Type B pancreatic cell (in vitro differentiated cells): ENCODE measurements at regions not wholly inside any gene's neighbourhood (a gene's known extent, or its start where the extent isn't known, plus 50 kb on each side); places are given as distances from the start of the nearest gene placed in this dataset.
"Not testable (repeated sequence)": the region's sequence is repeated elsewhere in the genome, so short reads cannot be mapped to it uniquely, and the experiment has no call there.

Experiments used
- DNase-seq: peaks from one replicate; pipeline ENCODE4 v3.0.0; 2021; ENCODE audit warnings: mixed read lengths; ENCODE audit not compliant: unreplicated experiment; ENCODE audit errors: extremely low spot score
- H3K27ac Mint-ChIP-seq: 2 replicates; pipeline ENCODE4 v1.8.0; 2021; ENCODE audit warnings: mild to moderate bottlenecking, mixed read lengths
- H3K27me3 Mint-ChIP-seq: 2 replicates; pipeline ENCODE4 v1.8.0; 2021; ENCODE audit warnings: mixed read lengths
- H3K36me3 Mint-ChIP-seq: 2 replicates; pipeline ENCODE4 v1.8.0; 2021; ENCODE audit warnings: mixed read lengths
- H3K4me1 Mint-ChIP-seq: one replicate; pipeline ENCODE4 v1.8.0; 2021; ENCODE audit warnings: mixed read lengths; ENCODE audit not compliant: unreplicated experiment
- H3K4me3 Mint-ChIP-seq: 2 replicates; pipeline ENCODE4 v1.8.0; 2021; ENCODE audit warnings: mild to moderate bottlenecking, mixed read lengths
- H3K9me3 Mint-ChIP-seq: 2 replicates; pipeline ENCODE4 v1.8.0; 2021; ENCODE audit warnings: mixed read lengths
- TF ChIP-seq, protein P1 (sequence below): fragments of 200-600 bp; sonication (generic); conservative IDR thresholded peaks from 2 replicates; pipeline ENCODE4 v1.5.0; 2021; ENCODE audit warnings: antibody characterized with exemption, mild to moderate bottlenecking

DNA sequence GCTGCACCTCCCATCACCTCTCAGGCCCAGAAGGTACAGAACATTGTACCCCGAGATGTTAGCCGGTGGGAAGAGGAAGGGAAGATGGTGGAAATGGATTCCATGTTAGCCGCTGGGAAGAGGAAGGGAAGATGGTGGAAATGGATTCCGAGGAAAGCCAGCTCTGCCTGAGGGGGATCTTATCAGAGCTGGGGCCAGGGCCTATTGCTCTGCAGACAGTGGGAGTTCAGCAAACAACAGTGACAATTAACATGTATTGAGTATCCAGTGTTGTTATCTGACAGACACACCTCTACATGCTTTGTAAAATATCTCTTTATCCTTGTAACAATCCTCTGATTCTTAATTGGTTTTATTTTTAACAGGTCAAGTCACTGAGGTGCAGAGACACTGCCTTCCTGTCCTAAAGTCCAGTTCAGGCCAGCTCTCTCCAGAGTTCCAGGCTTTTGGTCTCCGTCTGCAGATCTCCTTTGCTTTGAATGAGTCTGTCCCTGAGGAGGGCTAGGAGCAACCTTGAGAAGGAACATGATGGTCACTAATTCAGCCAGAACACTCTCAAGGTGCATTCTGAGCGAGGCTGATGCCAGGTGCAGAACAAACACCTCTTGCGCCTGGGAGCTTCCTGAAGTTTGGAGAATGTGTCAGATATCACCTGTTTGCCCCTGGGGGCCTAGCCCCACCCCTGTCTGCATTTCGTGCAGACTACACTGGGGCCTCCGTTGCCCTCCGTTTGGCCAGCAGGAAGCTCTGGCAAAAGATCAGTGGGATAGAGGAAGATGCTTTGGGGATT, 82.4 kb upstream of the PODXL start:
- Mint-ChIP-seq H3K36me3 (no peaks in the 10 kb centered on the region), H3K9me3 (no peaks in the 10 kb centered on the region), H3K4me1 (peaks cover 28% of the 10 kb centered on the region), H3K27ac (no peak overlapping the region), H3K4me3 (no peak overlapping the region), H3K27me3 (peaks cover 5% of the 10 kb centered on the region)
- TF ChIP-seq, protein P1, sequence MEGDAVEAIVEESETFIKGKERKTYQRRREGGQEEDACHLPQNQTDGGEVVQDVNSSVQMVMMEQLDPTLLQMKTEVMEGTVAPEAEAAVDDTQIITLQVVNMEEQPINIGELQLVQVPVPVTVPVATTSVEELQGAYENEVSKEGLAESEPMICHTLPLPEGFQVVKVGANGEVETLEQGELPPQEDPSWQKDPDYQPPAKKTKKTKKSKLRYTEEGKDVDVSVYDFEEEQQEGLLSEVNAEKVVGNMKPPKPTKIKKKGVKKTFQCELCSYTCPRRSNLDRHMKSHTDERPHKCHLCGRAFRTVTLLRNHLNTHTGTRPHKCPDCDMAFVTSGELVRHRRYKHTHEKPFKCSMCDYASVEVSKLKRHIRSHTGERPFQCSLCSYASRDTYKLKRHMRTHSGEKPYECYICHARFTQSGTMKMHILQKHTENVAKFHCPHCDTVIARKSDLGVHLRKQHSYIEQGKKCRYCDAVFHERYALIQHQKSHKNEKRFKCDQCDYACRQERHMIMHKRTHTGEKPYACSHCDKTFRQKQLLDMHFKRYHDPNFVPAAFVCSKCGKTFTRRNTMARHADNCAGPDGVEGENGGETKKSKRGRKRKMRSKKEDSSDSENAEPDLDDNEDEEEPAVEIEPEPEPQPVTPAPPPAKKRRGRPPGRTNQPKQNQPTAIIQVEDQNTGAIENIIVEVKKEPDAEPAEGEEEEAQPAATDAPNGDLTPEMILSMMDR, result no peak
- no peak for DNase-seq

DNA sequence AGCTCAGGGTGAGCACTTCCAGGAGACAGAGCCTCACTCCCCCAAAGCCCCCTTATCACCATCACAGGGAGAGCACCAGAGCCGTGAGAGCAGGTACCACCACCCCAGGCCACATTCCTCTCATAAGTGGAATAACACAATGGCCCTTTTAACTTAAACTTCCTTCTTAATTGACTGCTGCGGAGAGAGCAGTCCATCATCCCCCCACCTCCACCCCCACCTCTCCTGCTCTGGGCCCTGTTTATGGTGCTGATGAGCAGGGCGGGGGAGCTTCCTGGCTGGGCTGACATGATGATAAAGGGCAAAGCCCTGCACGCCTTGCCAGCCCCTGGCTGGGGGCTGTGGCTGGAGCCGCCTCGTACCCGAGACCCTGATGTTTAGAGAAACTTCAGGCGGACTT, 81.4 kb upstream of the PODXL start:
- peaks cover 38% of the 10 kb centered on the region for H3K4me1 Mint-ChIP-seq
- H3K27ac Mint-ChIP-seq, result peak overlapping the region; percentile 13
- no peak for DNase-seq
- no peaks in the 10 kb centered on the region for H3K36me3 Mint-ChIP-seq
- no peaks in the 10 kb centered on the region for H3K9me3 Mint-ChIP-seq
- H3K4me3 Mint-ChIP-seq, result no peak overlapping the region
- H3K27me3 Mint-ChIP-seq, result peaks cover 5% of the 10 kb centered on the region
- TF ChIP-seq, protein P1, result no peak

DNA sequence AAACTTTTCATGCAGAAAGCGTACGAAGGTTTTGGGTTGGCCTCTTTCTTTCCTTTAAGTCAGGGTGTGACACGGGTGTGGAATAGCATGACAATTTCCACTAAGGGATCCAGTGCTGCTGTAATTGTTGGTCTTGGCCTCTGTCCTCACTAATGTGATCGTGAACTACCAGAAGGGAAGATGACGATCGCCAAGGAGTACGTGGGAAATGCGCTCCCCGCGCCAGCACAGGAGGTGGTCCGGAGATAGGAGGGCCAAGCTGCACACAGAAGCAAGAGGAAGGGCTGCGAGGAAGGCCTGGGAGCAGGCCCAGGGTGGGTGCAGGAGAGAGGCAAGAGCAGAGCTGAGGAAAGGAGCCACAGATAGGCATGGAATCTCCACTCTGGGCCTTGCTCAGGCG, 79.7 kb upstream of the PODXL start:
- DNase-seq, result no peak
- H3K27ac Mint-ChIP-seq, result no peak overlapping the region

DNA sequence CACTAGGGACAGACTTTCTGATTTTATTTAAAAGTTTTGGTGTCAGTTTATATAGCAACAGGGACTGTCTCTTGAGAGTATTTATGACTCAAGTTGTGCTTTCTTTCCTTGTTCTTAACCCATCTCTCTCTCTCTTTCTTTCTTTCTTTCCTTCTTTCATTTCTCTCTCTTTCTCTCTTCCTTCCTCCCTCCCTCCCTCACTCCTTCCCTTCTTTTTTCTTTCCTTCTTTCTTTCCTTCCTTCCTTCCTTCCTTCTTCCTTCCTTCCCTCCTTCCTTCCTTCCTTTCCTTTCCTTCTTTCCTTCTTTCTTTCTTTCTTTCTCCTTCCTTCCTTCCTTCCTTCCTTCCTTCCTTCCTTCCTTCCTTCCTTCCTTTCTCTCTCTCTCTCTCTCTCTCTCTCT, 77.8 kb upstream of the PODXL start:
- H3K4me3 Mint-ChIP-seq, H3K27me3 Mint-ChIP-seq, H3K9me3 Mint-ChIP-seq, H3K36me3 Mint-ChIP-seq, DNase-seq, H3K27ac Mint-ChIP-seq: not testable (repeated sequence)
- H3K4me1 Mint-ChIP-seq, result peaks cover 29% of the 10 kb centered on the region

More for the DNA sequence above, 79.7 kb upstream of the PODXL start:
- Mint-ChIP-seq H3K36me3 (no peaks in the 10 kb centered on the region), H3K4me3 (no peak overlapping the region), H3K9me3 (no peaks in the 10 kb centered on the region), H3K27me3 (no peaks in the 10 kb centered on the region), H3K4me1 (peaks cover 32% of the 10 kb centered on the region)
- TF ChIP-seq, protein P1, result no peak

DNA sequence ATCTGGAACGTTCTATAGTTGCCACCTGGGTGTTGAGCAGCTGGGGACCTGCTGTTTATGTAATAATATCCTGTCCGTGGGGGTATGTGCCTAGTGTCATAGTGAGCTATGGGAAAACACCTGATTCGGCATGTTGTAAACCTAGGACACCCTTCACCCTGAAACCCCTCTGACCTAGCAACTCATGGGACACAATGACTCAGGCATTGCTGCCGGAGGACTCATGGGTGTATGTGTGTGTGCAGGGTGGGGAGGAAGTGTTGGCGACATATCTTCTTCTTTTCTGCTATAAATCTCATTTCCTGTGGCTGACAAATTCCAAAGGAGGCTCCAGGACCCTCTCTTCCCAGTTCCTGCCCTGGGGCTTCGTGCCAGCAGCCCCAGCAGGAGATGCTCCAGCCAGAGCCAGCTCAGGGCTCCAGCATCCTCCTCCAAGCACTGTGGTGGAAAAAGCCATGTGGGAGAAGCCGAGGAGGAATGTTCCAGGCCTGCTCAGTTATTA, 77.0 kb upstream of the PODXL start:
- H3K36me3 Mint-ChIP-seq, result no peaks in the 10 kb centered on the region
- H3K27me3 Mint-ChIP-seq, result no peaks in the 10 kb centered on the region
- DNase-seq, result no peak

DNA sequence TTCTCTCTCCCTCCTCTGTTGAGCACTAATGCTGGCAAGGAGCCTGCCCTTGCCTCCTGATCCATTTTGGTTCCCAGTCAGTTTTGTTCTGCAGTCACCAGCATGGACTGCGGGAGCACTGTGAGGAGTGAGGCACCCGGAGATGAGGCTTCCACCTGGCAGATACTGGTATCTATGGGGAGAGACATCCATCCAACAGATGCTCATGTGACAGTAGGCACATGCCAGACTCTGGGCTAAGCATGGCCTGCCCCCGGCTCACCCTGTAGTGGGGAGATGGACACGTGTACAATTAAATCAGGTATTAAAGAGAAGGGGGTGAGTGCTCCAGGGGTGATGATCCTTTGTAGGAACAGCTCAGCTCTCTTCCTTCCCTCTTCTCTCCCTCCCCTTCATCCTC, 74.0 kb upstream of the PODXL start:
- H3K4me1 Mint-ChIP-seq, result peaks cover 16% of the 10 kb centered on the region
- TF ChIP-seq, protein P1, result no peak

More for the DNA sequence above, 77.0 kb upstream of the PODXL start:
- no peak overlapping the region for H3K4me3 Mint-ChIP-seq
- H3K4me1 Mint-ChIP-seq, result peaks cover 21% of the 10 kb centered on the region
- TF ChIP-seq, protein P1, result no peak
- no peaks in the 10 kb centered on the region for H3K9me3 Mint-ChIP-seq
- H3K27ac Mint-ChIP-seq, result peak overlapping the region; percentile 26

More for the DNA sequence above, 74.0 kb upstream of the PODXL start:
- no peak overlapping the region for H3K4me3 Mint-ChIP-seq
- no peak for DNase-seq
- H3K27ac Mint-ChIP-seq, result no peak overlapping the region
- no peaks in the 10 kb centered on the region for H3K27me3 Mint-ChIP-seq
- no peaks in the 10 kb centered on the region for H3K9me3 Mint-ChIP-seq
- H3K36me3 Mint-ChIP-seq, result no peaks in the 10 kb centered on the region
